Neural cell (in vitro differentiated cells): ENCODE measurements at regions not wholly inside any gene's neighbourhood (a gene's known extent, or its start where the extent isn't known, plus 50 kb on each side); places are given as distances from the start of the nearest gene placed in this dataset.

Experiments used
- H2AFZ ChIP-seq: fragments of 200-600, 300-800 bp; sonication (generic), shearing (Covaris generic); 2 replicates; pipeline ENCODE4 v1.6.0; 2014; ENCODE audit warnings: low read depth, mild to moderate bottlenecking, antibody characterized with exemption, low read length, moderate library complexity
- H3F3A ChIP-seq: fragments of 200-600 bp; shearing (Covaris generic); 2 replicates; pipeline ENCODE4 v1.6.1; 2016; ENCODE audit warnings: mild to moderate bottlenecking, moderate library complexity, mixed read lengths, antibody characterized with exemption, low read length; ENCODE audit not compliant: insufficient read depth, poor library complexity, severe bottlenecking
- H3K27ac ChIP-seq: fragments of 200-600, 300-800 bp; sonication (generic), shearing (Covaris generic); 2 replicates; pipeline ENCODE4 v1.5.1; 2014; ENCODE audit warnings: mild to moderate bottlenecking, low read length, moderate library complexity
- H3K27me3 ChIP-seq: fragments of 300-800, 200-600 bp; sonication (generic), shearing (Covaris generic); 2 replicates; pipeline ENCODE4 v1.6.0; 2014; ENCODE audit warnings: mild to moderate bottlenecking, low read depth, low read length, moderate library complexity; ENCODE audit not compliant: insufficient read depth
- H3K36me3 ChIP-seq: fragments of 300-800, 200-600 bp; sonication (generic), shearing (Covaris generic); 2 replicates; pipeline ENCODE4 v1.5.1; 2014; ENCODE audit warnings: mild to moderate bottlenecking, antibody characterized with exemption, low read length, moderate library complexity; ENCODE audit not compliant: insufficient read depth
- H3K4me2 ChIP-seq: fragments of 300-800, 200-600 bp; sonication (generic), shearing (Covaris generic); 2 replicates; pipeline ENCODE4 v1.6.0; 2014; ENCODE audit warnings: mild to moderate bottlenecking, low read length
- H3K4me3 ChIP-seq: fragments of 300-800, 200-600 bp; sonication (generic), shearing (Covaris generic); 2 replicates; pipeline ENCODE4 v1.5.1; 2014; ENCODE audit warnings: mild to moderate bottlenecking, low read length, moderate library complexity
- H3K79me2 ChIP-seq: fragments of 200-600 bp; shearing (Covaris generic); replicated peaks from 2 replicates; pipeline ENCODE4 v1.6.0; 2014; ENCODE audit warnings: mild to moderate bottlenecking, low read length, moderate library complexity; ENCODE audit not compliant: insufficient read depth
- H3K9ac ChIP-seq: fragments of 300-800, 200-600 bp; sonication (generic), shearing (Covaris generic); 2 replicates; pipeline ENCODE4 v1.6.1; 2016; ENCODE audit warnings: mild to moderate bottlenecking, low read length, mixed read lengths
- H3K9me2 ChIP-seq: fragments of 200-600 bp; shearing (Covaris generic); 2 replicates; pipeline ENCODE4 v1.6.1; 2016; ENCODE audit warnings: mild to moderate bottlenecking, low read length, mixed read lengths; ENCODE audit not compliant: insufficient read depth
- H3K9me3 ChIP-seq: fragments of 200-600, 300-800 bp; sonication (generic), shearing (Covaris generic); 2 replicates; pipeline ENCODE4 v1.6.1; 2016; ENCODE audit warnings: mild to moderate bottlenecking, mixed run types, low read length, moderate library complexity, mixed read lengths
- H4K20me1 ChIP-seq: fragments of 200-600 bp; shearing (Covaris generic); 2 replicates; pipeline ENCODE4 v1.6.1; 2016; ENCODE audit warnings: mild to moderate bottlenecking, mixed run types; ENCODE audit not compliant: insufficient read depth
- CTCF ChIP-seq: fragments of 450-650 bp; IDR thresholded peaks from 2 replicates; pipeline ENCODE4 v1.5.1; 2014; ENCODE audit warnings: antibody characterized with exemption, mild to moderate bottlenecking, moderate library complexity; ENCODE audit not compliant: poor library complexity, severe bottlenecking
- EP300 ChIP-seq: fragments of 450-650 bp; conservative IDR thresholded peaks from 2 replicates; pipeline ENCODE4 v1.6.1; 2014; ENCODE audit warnings: antibody characterized with exemption, mild to moderate bottlenecking, moderate library complexity; ENCODE audit not compliant: poor library complexity, severe bottlenecking
- EZH2 ChIP-seq: fragments of 200-600, 300-800 bp; shearing (Covaris generic), sonication (generic); IDR thresholded peaks from 2 replicates; pipeline ENCODE4 v1.6.1; 2014; ENCODE audit warnings: antibody characterized with exemption, low read length, borderline replicate concordance, mild to moderate bottlenecking; ENCODE audit not compliant: insufficient read depth, poor library complexity, severe bottlenecking
- MXI1 ChIP-seq: fragments of 450-650 bp; conservative IDR thresholded peaks from 2 replicates; pipeline ENCODE4 v1.6.1; 2014; ENCODE audit warnings: antibody characterized with exemption, mild to moderate bottlenecking; ENCODE audit not compliant: poor library complexity, severe bottlenecking
- POLR2AphosphoS5 ChIP-seq: IDR thresholded peaks from 2 replicates; pipeline ENCODE4 v1.6.1; 2012
- RAD21 ChIP-seq: fragments of 450-650 bp; conservative IDR thresholded peaks from 2 replicates; pipeline ENCODE4 v1.6.1; 2014; ENCODE audit warnings: antibody characterized with exemption, mild to moderate bottlenecking, moderate library complexity
- SMC3 ChIP-seq: fragments of 450-650 bp; conservative IDR thresholded peaks from 2 replicates; pipeline ENCODE4 v1.6.1; 2014; ENCODE audit warnings: antibody characterized with exemption, mild to moderate bottlenecking, moderate library complexity; ENCODE audit not compliant: poor library complexity
- TAF1 ChIP-seq: IDR thresholded peaks from 2 replicates; pipeline ENCODE4 v1.6.1; 2012; ENCODE audit warnings: low read depth
- TF ChIP-seq, protein P1 (sequence below): IDR thresholded peaks from 2 replicates; pipeline ENCODE4 v1.6.1; 2012; ENCODE audit warnings: borderline replicate concordance

- Histone ChIP-seq H3K9me3 (no peaks in the 10 kb centered on the region), H3K36me3 (no peaks in the 10 kb centered on the region), H3K4me2 (no peak overlapping the region), H3K27ac (no peak overlapping the region), H3F3A (no peaks in the 10 kb centered on the region), H3K9me2 (no peaks in the 10 kb centered on the region), H3K9ac (no peak overlapping the region), H3K79me2 (no peaks in the 10 kb centered on the region), H3K4me3 (no peak overlapping the region), H3K27me3 (no peaks in the 10 kb centered on the region), H2AFZ (no peak overlapping the region), H4K20me1 (no peaks in the 10 kb centered on the region)
- TF ChIP-seq POLR2AphosphoS5 (no peak), CTCF (no peak), MXI1 (no peak), TAF1 (no peak), EZH2 (no peak), SMC3 (no peak)
- TF ChIP-seq, protein P1, sequence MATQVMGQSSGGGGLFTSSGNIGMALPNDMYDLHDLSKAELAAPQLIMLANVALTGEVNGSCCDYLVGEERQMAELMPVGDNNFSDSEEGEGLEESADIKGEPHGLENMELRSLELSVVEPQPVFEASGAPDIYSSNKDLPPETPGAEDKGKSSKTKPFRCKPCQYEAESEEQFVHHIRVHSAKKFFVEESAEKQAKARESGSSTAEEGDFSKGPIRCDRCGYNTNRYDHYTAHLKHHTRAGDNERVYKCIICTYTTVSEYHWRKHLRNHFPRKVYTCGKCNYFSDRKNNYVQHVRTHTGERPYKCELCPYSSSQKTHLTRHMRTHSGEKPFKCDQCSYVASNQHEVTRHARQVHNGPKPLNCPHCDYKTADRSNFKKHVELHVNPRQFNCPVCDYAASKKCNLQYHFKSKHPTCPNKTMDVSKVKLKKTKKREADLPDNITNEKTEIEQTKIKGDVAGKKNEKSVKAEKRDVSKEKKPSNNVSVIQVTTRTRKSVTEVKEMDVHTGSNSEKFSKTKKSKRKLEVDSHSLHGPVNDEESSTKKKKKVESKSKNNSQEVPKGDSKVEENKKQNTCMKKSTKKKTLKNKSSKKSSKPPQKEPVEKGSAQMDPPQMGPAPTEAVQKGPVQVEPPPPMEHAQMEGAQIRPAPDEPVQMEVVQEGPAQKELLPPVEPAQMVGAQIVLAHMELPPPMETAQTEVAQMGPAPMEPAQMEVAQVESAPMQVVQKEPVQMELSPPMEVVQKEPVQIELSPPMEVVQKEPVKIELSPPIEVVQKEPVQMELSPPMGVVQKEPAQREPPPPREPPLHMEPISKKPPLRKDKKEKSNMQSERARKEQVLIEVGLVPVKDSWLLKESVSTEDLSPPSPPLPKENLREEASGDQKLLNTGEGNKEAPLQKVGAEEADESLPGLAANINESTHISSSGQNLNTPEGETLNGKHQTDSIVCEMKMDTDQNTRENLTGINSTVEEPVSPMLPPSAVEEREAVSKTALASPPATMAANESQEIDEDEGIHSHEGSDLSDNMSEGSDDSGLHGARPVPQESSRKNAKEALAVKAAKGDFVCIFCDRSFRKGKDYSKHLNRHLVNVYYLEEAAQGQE = no peak
Measured at GRCh38 chr2:168355121-168355520, 101.0 kb upstream of the CERS6 start.

- TF ChIP-seq EZH2 (no peak), SMC3 (no peak), MXI1 (no peak), TAF1 (no peak), POLR2AphosphoS5 (no peak), CTCF (no peak), EP300 (no peak), RAD21 (no peak)
- TF ChIP-seq, protein P1 = no peak
- Histone ChIP-seq H3K9ac (no peak overlapping the region), H3F3A (no peaks in the 10 kb centered on the region), H3K27me3 (no peaks in the 10 kb centered on the region), H2AFZ (no peak overlapping the region), H3K4me3 (no peak overlapping the region), H3K4me2 (no peak overlapping the region), H3K27ac (no peak overlapping the region), H3K9me3 (no peaks in the 10 kb centered on the region), H3K36me3 (no peaks in the 10 kb centered on the region), H3K9me2 (no peaks in the 10 kb centered on the region), H3K79me2 (no peaks in the 10 kb centered on the region), H4K20me1 (no peaks in the 10 kb centered on the region)
Measured at GRCh38 chr2:168355779-168356476, 100.1 kb upstream of the CERS6 start.
